Neuronal stem cell (in vitro differentiated cells): ENCODE measurements at regions not wholly inside any gene's neighbourhood (a gene's known extent, or its start where the extent isn't known, plus 50 kb on each side); places are given as distances from the start of the nearest gene placed in this dataset.
A peak's percentile ranks its signal among the peaks of the same experiment; 100 is the strongest.

ENCODE experiments used
- DNase-seq: peaks from one replicate; pipeline ENCODE4 v3.0.0-alpha.2; 2013; ENCODE audit warnings: low spot score
- H2AFZ ChIP-seq: one replicate; pipeline ENCODE4 v1.6.1; 2013; ENCODE audit warnings: mild to moderate bottlenecking, low read length, inconsistent platforms
- H2AK5ac ChIP-seq: 2 replicates; pipeline ENCODE4 v1.6.1; 2013; ENCODE audit warnings: low read depth, mild to moderate bottlenecking, inconsistent platforms, low read length, moderate library complexity, mixed read lengths
- H2BK120ac ChIP-seq: 2 replicates; pipeline ENCODE4 v1.6.1; 2013; ENCODE audit warnings: low read depth, mild to moderate bottlenecking, inconsistent platforms, low read length, moderate library complexity, mixed read lengths
- H2BK12ac ChIP-seq: one replicate; pipeline ENCODE4 v1.6.1; 2013; ENCODE audit warnings: low read length, inconsistent platforms
- H2BK15ac ChIP-seq: 2 replicates; pipeline ENCODE4 v1.6.1; 2013; ENCODE audit warnings: mild to moderate bottlenecking, low read length, inconsistent platforms, mixed read lengths
- H2BK5ac ChIP-seq: one replicate; pipeline ENCODE4 v1.6.1; 2013; ENCODE audit warnings: inconsistent platforms, mild to moderate bottlenecking, low read length, moderate library complexity
- H3K14ac ChIP-seq: one replicate; pipeline ENCODE4 v1.6.1; 2013; ENCODE audit warnings: low read length, inconsistent platforms
- H3K18ac ChIP-seq: 2 replicates; pipeline ENCODE4 v1.6.1; 2013; ENCODE audit warnings: low read length, inconsistent platforms
- H3K23ac ChIP-seq: 2 replicates; pipeline ENCODE4 v1.6.1; 2013; ENCODE audit warnings: low read depth, mild to moderate bottlenecking, mixed read lengths, low read length, inconsistent platforms; ENCODE audit not compliant: poor library complexity
- H3K27ac ChIP-seq: replicated peaks from 3 replicates; pipeline ENCODE4 v1.5.1; 2013; ENCODE audit warnings: low read length, inconsistent platforms
- H3K27me3 ChIP-seq, 3 experiments: 2 replicates each; pipeline ENCODE4 v1.6.1; 2013; ENCODE audit warnings: low read length in 3 of 3, mild to moderate bottlenecking in 2 of 3, inconsistent platforms in 1 of 3, low read depth in 1 of 3, mixed read lengths in 1 of 3, moderate library complexity in 1 of 3; ENCODE audit not compliant: control insufficient read depth in 3 of 3, insufficient read depth in 3 of 3
- H3K36me3 ChIP-seq, 2 donors: replicated peaks in 1 of 2; 2 replicates each; pipeline ENCODE4 v1.6.1; 2013; ENCODE audit warnings: low read length in 2 of 2; ENCODE audit not compliant: control insufficient read depth in 2 of 2, insufficient read depth in 2 of 2
- H3K4ac ChIP-seq: 2 replicates; pipeline ENCODE4 v1.6.1; 2013; ENCODE audit warnings: inconsistent platforms, mild to moderate bottlenecking, low read length, moderate library complexity
- H3K4me1 ChIP-seq, 2 donors: 1 replicate in 1 of 2; 2 replicates in 1 of 2; pipeline ENCODE4 v1.6.1; 2013; ENCODE audit warnings: low read length in 2 of 2, low read depth in 1 of 2; ENCODE audit not compliant: control insufficient read depth in 2 of 2, insufficient read depth in 1 of 2
- H3K4me2 ChIP-seq: one replicate; pipeline ENCODE4 v1.6.1; 2013; ENCODE audit warnings: mild to moderate bottlenecking, low read length, inconsistent platforms; ENCODE audit not compliant: insufficient read depth, poor library complexity, severe bottlenecking
- H3K4me3 ChIP-seq, 2 donors: 2 replicates each; pipeline ENCODE4 v1.5.1; 2013; ENCODE audit warnings: low read length in 2 of 2, mild to moderate bottlenecking in 2 of 2, inconsistent platforms in 1 of 2, moderate library complexity in 1 of 2
- H3K79me1 ChIP-seq: one replicate; pipeline ENCODE4 v1.6.1; 2013; ENCODE audit warnings: low read depth, mild to moderate bottlenecking, inconsistent platforms, low read length, moderate library complexity
- H3K9ac ChIP-seq: one replicate; pipeline ENCODE4 v1.6.1; 2013; ENCODE audit warnings: mild to moderate bottlenecking, low read depth, low read length, inconsistent platforms; ENCODE audit not compliant: poor library complexity
- H3K9me3 ChIP-seq, 2 donors: replicated peaks in 1 of 2; 2 replicates each; pipeline versions ENCODE3 to v1.6.1; 2013; ENCODE audit warnings: low read length in 2 of 2, mild to moderate bottlenecking in 2 of 2, inconsistent platforms in 1 of 2, low read depth in 1 of 2, mixed read lengths in 1 of 2, moderate library complexity in 1 of 2; ENCODE audit not compliant: control insufficient read depth in 2 of 2, insufficient read depth in 1 of 2
- H4K8ac ChIP-seq: one replicate; pipeline ENCODE4 v1.6.1; 2013; ENCODE audit warnings: low read depth, mild to moderate bottlenecking, inconsistent platforms, low read length, moderate library complexity
- H4K91ac ChIP-seq: one replicate; pipeline ENCODE4 v1.6.1; 2013; ENCODE audit warnings: low read length, low read depth, mild to moderate bottlenecking, inconsistent platforms; ENCODE audit not compliant: poor library complexity
- WGBS, 2 donors: extraction: QIAGEN DNeasy Blood & Tissue Kit; methylation state at CpG; one replicate each; pipeline ENCODE4 v1.1.7; 2013; ENCODE audit warnings: missing lambda C conversion rate in 2 of 2, mixed read lengths in 1 of 2; ENCODE audit not compliant: insufficient read length in 2 of 2, insufficient replicate concordance in 1 of 2; ENCODE audit errors: extremely low coverage in 2 of 2; 5-methylcytosine and 5-hydroxymethylcytosine counted together

- Histone ChIP-seq H2BK5ac (peak overlapping the region; percentile 45), H3K4me3 (no peak overlapping the region), H3K9ac (no peak overlapping the region), H3K4me2 (no peak overlapping the region), H3K27ac (no peak overlapping the region), H2BK12ac (no peak overlapping the region), H3K14ac (no peak overlapping the region), H3K4me1 (no peaks in the 10 kb centered on the region), H2AK5ac (no peak overlapping the region), H2BK120ac (no peak overlapping the region), H3K27me3 (peaks cover 0 to 8% (median 0%) of the 10 kb centered on the region in 3 experiments), H4K91ac (no peak overlapping the region), H3K79me1 (no peaks in the 10 kb centered on the region), H3K18ac (peak overlapping the region; percentile 9), H3K23ac (no peak overlapping the region), H2BK15ac (no peak overlapping the region), H4K8ac (no peak overlapping the region), H3K4ac (no peak overlapping the region), H3K9me3 (no peaks in the 10 kb centered on the region), H3K36me3 (no peaks in the 10 kb centered on the region), H2AFZ (no peak overlapping the region)
- no CpG with 5 or more reads among the region's 8 CpGs for WGBS, 2 donors
- no peak for DNase-seq
These were observed 679.7 kb upstream of the RAB6C start for GRCh38 chr2:129299756-129300155.

GRCh38 chr2:129300456-129300855, 679.0 kb upstream of the RAB6C start:
- DNase-seq = no peak
- Histone ChIP-seq H4K8ac (no peak overlapping the region), H2AFZ (no peak overlapping the region), H3K4me3 (no peak overlapping the region), H3K27me3 (peaks cover 0 to 8% (median 0%) of the 10 kb centered on the region in 3 experiments), H2BK120ac (no peak overlapping the region), H3K79me1 (no peaks in the 10 kb centered on the region), H2BK5ac (no peak overlapping the region), H3K4me2 (no peak overlapping the region), H2BK12ac (no peak overlapping the region), H3K36me3 (no peaks in the 10 kb centered on the region), H2AK5ac (no peak overlapping the region), H3K18ac (no peak overlapping the region), H3K14ac (no peak overlapping the region), H3K23ac (no peak overlapping the region), H2BK15ac (no peak overlapping the region), H3K27ac (no peak overlapping the region), H3K4ac (no peak overlapping the region), H4K91ac (no peak overlapping the region), H3K9me3 (no peaks in the 10 kb centered on the region), H3K4me1 (no peaks in the 10 kb centered on the region), H3K9ac (no peak overlapping the region)
- whole genome bisulfite sequencing, 2 donors = no CpG with 5 or more reads among the region's 9 CpGs

GRCh38 chr2:129301431-129301913, 678.0 kb upstream of the RAB6C start:
- no CpG with 5 or more reads among the region's 5 CpGs for WGBS, 2 donors
- Histone ChIP-seq H3K36me3 (no peaks in the 10 kb centered on the region), H3K4me3 (no peak overlapping the region), H3K27ac (no peak overlapping the region), H4K91ac (no peak overlapping the region), H2AFZ (no peak overlapping the region), H3K4me1 (no peaks in the 10 kb centered on the region), H3K4ac (no peak overlapping the region), H4K8ac (no peak overlapping the region), H3K14ac (no peak overlapping the region), H3K9me3 (no peaks in the 10 kb centered on the region), H3K9ac (no peak overlapping the region), H2BK120ac (no peak overlapping the region), H3K23ac (no peak overlapping the region), H2BK12ac (no peak overlapping the region), H3K4me2 (no peak overlapping the region), H3K79me1 (no peaks in the 10 kb centered on the region), H2BK15ac (no peak overlapping the region), H3K18ac (no peak overlapping the region), H2BK5ac (no peak overlapping the region), H3K27me3 (peaks cover 0 to 8% (median 0%) of the 10 kb centered on the region in 3 experiments), H2AK5ac (no peak overlapping the region)
- DNase-seq = no peak

- H3K14ac ChIP-seq = no peak overlapping the region
- H3K27me3 ChIP-seq = peaks cover 0 to 8% (median 0%) of the 10 kb centered on the region in 3 experiments
- no peak overlapping the region for H4K8ac ChIP-seq
- H4K91ac ChIP-seq = no peak overlapping the region
- H3K79me1 ChIP-seq = no peaks in the 10 kb centered on the region
- no peak overlapping the region for H2BK5ac ChIP-seq
- H2AK5ac ChIP-seq = no peak overlapping the region
- no peaks in the 10 kb centered on the region for H3K4me1 ChIP-seq
- no peak overlapping the region for H3K4ac ChIP-seq
- H3K4me3 ChIP-seq = peak overlapping the region in 1 of 2 donors; percentile 45
- H3K9ac ChIP-seq = no peak overlapping the region
- no peak overlapping the region for H2AFZ ChIP-seq
- no peaks in the 10 kb centered on the region for H3K36me3 ChIP-seq
- H3K18ac ChIP-seq = no peak overlapping the region
- no peak overlapping the region for H3K23ac ChIP-seq
- H2BK120ac ChIP-seq = no peak overlapping the region
- no peak overlapping the region for H3K27ac ChIP-seq
- no peak for DNase-seq
- H3K9me3 ChIP-seq = no peaks in the 10 kb centered on the region
- H2BK12ac ChIP-seq = no peak overlapping the region
- no peak overlapping the region for H2BK15ac ChIP-seq
- H3K4me2 ChIP-seq = no peak overlapping the region
- WGBS, 2 donors = no CpG with 5 or more reads among the region's 6 CpGs
These were observed 677.4 kb upstream of the RAB6C start for GRCh38 chr2:129302106-129302505.
